IPS DF 4.7 (cell line): ENCODE measurements at regions not wholly inside any gene's neighbourhood (a gene's known extent, or its start where the extent isn't known, plus 50 kb on each side); places are given as distances from the start of the nearest gene placed in this dataset.

ENCODE experiments used
- DNase-seq: peaks from one replicate; pipeline ENCODE4 v3.0.0-alpha.2; 2013; ENCODE audit warnings: low spot score; ENCODE audit errors: extremely low read depth

GRCh38 chr14:86646696-86647690, 1117.0 kb downstream of the FLRT2 start:
- DNase-seq, result no peak

- no peak for DNase-seq
Observed at GRCh38 chr14:86646125-86646524, 1116.2 kb downstream of the FLRT2 start.

DNA sequence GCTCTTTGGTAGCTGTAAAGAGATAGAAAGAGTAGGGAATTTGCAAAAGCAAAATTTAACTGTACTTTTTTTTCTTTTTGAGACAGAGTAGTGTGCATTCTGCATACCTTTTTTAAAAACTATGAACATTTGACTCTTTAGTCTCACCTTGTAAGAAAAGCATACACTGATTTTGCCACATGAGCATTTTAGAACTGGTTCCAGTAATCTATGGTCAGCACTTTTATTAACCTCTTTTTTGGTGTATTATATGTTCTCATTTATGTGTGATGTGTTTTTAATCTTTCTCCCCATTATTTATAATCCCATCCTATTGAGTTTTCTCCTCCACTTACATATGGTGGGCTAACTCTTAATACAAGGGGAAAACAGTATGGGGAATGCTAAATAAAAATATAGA, 1111.4 kb downstream of the FLRT2 start:
- no peak for DNase-seq

- no peak for DNase-seq
Observed at GRCh38 chr14:86640288-86640687, 1110.3 kb downstream of the FLRT2 start.

DNA sequence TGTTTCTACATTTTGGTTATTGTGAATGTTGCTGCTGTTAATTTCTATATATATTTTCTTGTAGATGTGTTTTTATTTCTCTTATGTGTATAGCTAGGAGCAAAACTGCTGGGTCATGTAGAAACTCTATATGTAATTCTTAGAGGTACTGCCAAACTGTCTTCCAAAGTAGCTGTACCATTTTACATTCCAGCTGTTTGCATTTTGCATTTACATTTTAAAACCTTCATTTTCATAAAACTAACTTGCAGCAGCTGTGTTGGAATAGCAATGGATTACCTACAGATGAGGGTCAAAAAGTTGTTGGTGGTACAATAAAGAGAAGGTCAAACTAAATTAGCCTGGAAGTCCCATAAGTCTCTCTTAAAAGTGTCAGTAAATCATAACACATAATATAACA, 1109.7 kb downstream of the FLRT2 start:
- DNase-seq, result no peak

- DNase-seq, result no peak
Observed at GRCh38 chr14:86639146-86639545, 1109.2 kb downstream of the FLRT2 start.

GRCh38 chr14:86627080-86627479, 1097.1 kb downstream of the FLRT2 start:
- no peak for DNase-seq

DNA sequence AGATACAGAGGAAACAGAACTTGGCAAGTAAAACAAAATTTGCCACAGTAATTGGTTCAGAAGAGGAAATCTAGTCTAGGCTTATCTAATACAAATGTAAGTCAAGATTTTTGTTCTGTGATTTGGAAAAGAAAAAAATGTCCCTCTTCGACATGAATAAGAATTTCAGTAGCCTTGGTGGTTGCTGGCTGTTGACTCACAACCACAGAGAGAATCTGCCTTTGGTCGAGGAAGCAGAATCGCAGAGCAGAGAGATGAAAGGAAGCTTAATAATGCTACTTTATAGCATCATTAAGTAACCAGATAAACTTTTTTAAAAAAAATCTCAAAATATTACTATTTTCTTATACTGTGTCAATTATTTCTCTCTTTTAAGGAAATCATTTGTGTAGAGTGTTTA, 1096.6 kb downstream of the FLRT2 start:
- no peak for DNase-seq

DNA sequence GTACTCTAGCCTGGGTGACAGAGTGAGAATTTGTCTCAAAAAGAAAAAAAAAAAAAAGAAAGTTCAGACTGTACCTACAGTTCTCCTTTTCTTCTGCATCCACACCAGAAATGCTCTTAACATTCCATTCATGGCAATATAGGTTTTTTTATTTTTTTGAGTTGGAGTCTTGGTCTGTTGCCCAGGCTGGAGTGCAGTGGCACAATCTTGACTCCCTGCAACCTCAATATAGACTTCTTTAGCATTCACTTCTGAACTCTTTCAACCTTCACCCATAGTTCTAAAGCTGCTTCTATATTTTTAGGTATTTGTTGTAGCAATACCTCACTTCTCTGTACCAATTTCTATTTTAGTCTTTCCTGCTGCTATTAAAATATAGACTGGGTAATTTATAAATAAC, 1095.7 kb downstream of the FLRT2 start:
- no peak for DNase-seq

GRCh38 chr14:86619726-86620125, 1089.8 kb downstream of the FLRT2 start:
- no peak for DNase-seq

DNA sequence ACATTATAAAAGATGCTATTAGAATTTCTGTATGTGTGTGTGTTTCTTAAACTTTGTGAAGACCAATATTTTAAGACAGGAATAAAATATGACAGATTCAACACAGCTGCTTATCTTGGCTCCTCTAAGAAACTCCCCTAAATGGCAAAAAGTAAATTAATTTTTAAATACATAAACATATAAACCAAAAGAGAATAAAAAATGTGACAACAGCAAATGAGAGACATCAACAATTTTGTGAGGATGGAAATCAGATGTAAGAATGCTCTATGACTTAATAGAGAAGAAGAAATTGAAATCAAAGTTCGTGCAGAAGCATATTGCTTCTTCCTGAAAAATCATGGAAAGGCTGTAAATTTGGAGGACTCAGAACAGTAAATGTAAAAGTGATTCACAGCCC, 1083.8 kb downstream of the FLRT2 start:
- DNase-seq, result no peak

DNA sequence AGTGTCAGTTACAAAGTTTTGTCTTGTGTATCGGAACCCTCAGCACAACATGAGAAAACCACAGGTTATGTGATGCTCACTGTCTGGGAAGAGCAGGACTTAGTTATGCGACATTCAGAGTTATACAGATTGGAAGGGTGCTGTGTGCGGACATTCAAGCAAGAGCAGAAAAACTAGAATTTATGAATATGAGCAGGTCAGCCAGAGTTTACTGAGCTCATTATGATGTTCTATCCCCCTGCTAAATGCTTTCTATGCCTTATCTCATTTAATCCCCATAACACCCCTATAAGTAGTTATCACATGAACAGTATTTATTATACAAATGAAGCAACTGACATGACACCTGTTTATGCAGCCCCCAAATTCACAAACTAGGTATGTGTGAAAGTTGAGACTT, 1083.2 kb downstream of the FLRT2 start:
- no peak for DNase-seq

DNA sequence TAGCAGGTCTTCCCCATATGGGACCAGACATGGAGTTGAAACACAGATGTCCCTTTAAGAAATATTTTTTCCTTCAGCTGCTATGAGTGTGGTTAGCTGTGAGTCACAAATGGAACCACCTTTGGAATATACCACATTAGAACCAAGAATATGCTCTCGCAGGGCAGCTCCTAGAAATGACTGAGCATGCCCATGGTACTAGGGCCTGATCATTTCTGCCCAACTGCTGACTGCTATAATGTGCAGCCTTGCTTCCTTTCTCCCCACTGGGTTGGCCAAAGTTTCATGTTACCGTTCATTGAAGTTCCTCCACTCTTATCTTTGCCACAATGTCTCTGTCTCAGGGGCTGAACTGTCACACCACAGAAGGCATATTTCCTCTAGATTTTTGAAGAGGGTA, 1074.6 kb downstream of the FLRT2 start:
- no peak for DNase-seq

DNA sequence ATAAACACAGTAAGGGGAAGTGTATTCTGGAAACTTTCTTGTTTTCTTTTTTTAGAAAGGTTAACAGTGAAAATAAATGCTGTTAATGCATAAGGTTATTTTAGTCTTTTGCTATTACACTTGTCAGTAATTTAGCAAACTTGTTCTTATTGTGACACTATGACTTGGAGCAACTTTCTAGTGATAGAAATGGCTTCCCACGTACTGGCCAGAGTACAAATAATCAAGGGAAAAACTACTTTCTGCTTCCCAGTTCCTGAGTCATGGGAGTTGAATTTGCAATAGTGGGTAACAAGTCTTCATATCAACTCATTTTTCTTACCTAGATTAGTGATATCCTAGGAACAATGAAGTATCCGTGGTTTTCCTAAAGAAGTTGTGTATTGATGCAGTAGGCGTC, 1072.3 kb downstream of the FLRT2 start:
- no peak for DNase-seq

DNA sequence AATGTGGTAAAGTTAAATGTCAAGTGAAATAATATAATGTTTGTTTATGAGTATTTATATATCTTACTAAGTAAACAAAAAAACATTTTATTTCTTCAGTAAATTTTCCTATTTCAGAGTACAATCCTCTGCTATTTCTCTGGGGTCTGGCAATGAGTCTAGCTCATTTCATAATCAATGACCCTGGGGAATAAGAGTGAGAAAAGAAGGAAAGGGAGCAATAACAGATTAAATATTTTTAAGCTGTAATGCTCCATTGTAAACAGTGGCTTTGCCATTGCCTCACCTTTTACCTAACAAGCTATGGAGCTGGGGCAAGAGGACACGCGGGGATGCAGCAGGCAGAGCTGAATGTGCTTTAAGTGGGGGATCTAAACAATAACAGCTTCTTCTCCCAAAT, 1071.9 kb downstream of the FLRT2 start:
- no peak for DNase-seq

- no peak for DNase-seq
Observed at GRCh38 chr14:86597279-86597678, 1067.3 kb downstream of the FLRT2 start.

GRCh38 chr14:86596024-86596423, 1066.1 kb downstream of the FLRT2 start:
- DNase-seq, result no peak

DNA sequence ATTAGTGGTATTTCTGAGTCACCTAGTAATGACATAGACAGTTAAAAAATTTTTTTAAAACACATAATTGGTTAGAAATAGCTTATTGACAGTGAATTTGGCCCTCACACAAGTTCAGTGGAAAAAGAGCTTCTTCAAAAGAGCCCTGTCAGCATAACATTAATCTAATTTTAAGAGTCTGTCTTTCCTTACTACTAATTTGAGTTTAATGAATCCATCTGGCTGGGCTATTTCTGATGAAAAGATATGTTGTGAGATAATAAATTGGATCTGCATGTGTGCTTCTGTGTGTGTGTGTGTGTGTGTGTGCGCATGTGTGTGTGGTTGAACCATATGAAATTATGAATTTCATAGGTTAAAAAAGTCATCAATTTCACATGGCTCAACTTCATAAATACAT, 1045.2 kb downstream of the FLRT2 start:
- no peak for DNase-seq

GRCh38 chr14:86574778-86575129, 1044.8 kb downstream of the FLRT2 start:
- no peak for DNase-seq

GRCh38 chr14:86574051-86574777, 1044.3 kb downstream of the FLRT2 start:
- DNase-seq, result no peak

DNA sequence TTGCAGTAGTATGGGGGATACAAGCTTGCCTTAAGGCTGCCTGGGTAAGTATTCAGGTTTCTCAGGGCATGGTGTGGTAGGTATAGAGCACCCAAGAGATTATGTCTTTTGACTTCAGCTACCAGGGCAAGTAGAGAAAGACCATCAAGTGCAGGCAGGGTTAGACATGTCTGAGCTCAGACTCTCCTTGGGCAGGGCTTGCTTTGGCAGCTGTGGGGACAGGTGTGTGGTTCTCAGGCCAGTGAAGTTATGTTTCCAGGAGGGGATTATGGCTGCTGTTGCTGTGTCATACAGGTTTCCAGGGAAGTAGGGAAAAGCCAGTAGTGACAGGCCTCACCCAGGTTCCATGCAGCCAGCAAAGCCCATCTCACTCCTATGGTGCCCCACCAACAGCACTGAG, 1040.4 kb downstream of the FLRT2 start:
- DNase-seq, result no peak

DNA sequence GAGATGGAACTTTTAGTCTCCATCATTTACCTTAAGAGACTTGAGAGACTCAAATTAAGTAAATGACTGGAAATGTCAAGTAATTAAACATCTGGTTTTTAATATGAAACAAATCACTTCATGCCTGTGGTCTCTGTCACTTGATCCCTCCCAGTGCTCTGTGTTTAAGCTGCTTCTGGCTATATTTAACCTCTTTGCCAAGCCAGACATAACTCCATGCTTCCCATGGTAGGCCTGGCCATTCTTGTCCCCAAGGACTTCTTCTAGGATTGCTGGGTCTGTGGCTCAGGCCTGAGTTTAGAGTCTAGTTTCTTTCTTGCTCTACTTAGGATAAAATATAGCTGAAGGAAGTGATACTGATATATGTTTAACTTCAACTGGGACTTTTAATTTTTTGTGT, 1013.6 kb downstream of the FLRT2 start:
- DNase-seq, result no peak

GRCh38 chr14:86541972-86542371, 1012.0 kb downstream of the FLRT2 start:
- no peak for DNase-seq
